Type B pancreatic cell (in vitro differentiated cells): ENCODE measurements at regions not wholly inside any gene's neighbourhood (a gene's known extent, or its start where the extent isn't known, plus 50 kb on each side); places are given as distances from the start of the nearest gene placed in this dataset.
"Not testable (repeated sequence)": the region's sequence is repeated elsewhere in the genome, so short reads cannot be mapped to it uniquely, and the experiment has no call there.

ENCODE experiments used
- DNase-seq: peaks from one replicate; pipeline ENCODE4 v3.0.0; 2021; ENCODE audit warnings: mixed read lengths; ENCODE audit not compliant: unreplicated experiment; ENCODE audit errors: extremely low spot score
- H3K27ac Mint-ChIP-seq: 2 replicates; pipeline ENCODE4 v1.8.0; 2021; ENCODE audit warnings: mild to moderate bottlenecking, mixed read lengths
- H3K27me3 Mint-ChIP-seq: 2 replicates; pipeline ENCODE4 v1.8.0; 2021; ENCODE audit warnings: mixed read lengths
- H3K36me3 Mint-ChIP-seq: 2 replicates; pipeline ENCODE4 v1.8.0; 2021; ENCODE audit warnings: mixed read lengths
- H3K4me1 Mint-ChIP-seq: one replicate; pipeline ENCODE4 v1.8.0; 2021; ENCODE audit warnings: mixed read lengths; ENCODE audit not compliant: unreplicated experiment
- H3K4me3 Mint-ChIP-seq: 2 replicates; pipeline ENCODE4 v1.8.0; 2021; ENCODE audit warnings: mild to moderate bottlenecking, mixed read lengths
- H3K9me3 Mint-ChIP-seq: 2 replicates; pipeline ENCODE4 v1.8.0; 2021; ENCODE audit warnings: mixed read lengths
- TF ChIP-seq, protein P1 (sequence below): fragments of 200-600 bp; sonication (generic); conservative IDR thresholded peaks from 2 replicates; pipeline ENCODE4 v1.5.0; 2021; ENCODE audit warnings: antibody characterized with exemption, mild to moderate bottlenecking

GRCh38 chr7:98733036-98733435 is 116.0 kb downstream of the NPTX2 start:
- H3K4me1 Mint-ChIP-seq, result peaks cover 9% of the 10 kb centered on the region
- no peak for DNase-seq
- TF ChIP-seq, protein P1, sequence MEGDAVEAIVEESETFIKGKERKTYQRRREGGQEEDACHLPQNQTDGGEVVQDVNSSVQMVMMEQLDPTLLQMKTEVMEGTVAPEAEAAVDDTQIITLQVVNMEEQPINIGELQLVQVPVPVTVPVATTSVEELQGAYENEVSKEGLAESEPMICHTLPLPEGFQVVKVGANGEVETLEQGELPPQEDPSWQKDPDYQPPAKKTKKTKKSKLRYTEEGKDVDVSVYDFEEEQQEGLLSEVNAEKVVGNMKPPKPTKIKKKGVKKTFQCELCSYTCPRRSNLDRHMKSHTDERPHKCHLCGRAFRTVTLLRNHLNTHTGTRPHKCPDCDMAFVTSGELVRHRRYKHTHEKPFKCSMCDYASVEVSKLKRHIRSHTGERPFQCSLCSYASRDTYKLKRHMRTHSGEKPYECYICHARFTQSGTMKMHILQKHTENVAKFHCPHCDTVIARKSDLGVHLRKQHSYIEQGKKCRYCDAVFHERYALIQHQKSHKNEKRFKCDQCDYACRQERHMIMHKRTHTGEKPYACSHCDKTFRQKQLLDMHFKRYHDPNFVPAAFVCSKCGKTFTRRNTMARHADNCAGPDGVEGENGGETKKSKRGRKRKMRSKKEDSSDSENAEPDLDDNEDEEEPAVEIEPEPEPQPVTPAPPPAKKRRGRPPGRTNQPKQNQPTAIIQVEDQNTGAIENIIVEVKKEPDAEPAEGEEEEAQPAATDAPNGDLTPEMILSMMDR, result peak; percentile 71
- no peaks in the 10 kb centered on the region for H3K36me3 Mint-ChIP-seq
- no peak overlapping the region for H3K4me3 Mint-ChIP-seq
- peaks cover 5% of the 10 kb centered on the region for H3K9me3 Mint-ChIP-seq
- H3K27ac Mint-ChIP-seq, result no peak overlapping the region
- peaks cover 14% of the 10 kb centered on the region for H3K27me3 Mint-ChIP-seq

DNA sequence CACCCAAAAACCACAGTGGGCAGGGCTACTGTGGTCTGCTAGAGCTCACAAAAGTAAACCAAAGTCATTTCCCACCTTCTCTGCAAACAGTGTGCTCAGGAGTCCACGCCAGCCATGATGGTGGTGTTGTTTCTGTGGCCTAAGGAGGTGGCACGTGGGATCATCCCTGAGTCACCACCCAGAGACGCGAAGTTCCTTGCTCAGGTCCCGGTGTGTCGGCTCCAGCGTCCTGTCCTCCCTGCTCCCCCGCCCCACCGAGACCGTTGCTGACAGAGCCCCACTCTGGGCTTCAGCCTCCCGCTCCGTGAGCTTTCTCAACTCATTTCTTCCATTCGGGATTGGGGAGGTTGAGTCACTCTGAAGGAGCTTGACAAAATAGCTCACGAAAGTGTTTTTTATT is 118.7 kb downstream of the NPTX2 start:
- TF ChIP-seq, protein P1, result no peak
- Mint-ChIP-seq H3K4me1 (no peaks in the 10 kb centered on the region), H3K4me3 (no peak overlapping the region), H3K27me3 (peaks cover 4% of the 10 kb centered on the region), H3K27ac (no peak overlapping the region), H3K9me3 (peaks cover 5% of the 10 kb centered on the region), H3K36me3 (no peaks in the 10 kb centered on the region)
- no peak for DNase-seq

DNA sequence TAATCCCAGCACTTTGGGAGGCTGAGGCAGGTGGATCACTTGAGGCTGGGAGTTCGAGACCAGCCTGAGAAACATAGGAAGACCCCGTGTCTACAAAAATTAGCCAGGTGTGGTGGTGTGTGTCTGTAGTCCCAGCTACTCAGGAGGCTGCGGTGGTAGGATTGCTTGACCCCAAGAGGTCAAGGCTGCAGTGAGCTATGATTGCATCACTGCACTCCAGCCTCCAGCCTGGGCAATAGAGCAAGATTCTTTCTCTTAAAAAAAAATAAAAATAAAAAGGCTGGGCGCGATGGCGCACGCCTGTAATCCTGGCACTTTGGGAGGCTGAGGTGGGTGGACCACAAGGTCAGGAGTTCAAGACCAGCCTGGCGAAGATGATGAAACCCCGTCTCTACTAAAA is 119.4 kb downstream of the NPTX2 start:
- DNase-seq, H3K27ac Mint-ChIP-seq, H3K9me3 Mint-ChIP-seq, H3K27me3 Mint-ChIP-seq, H3K4me1 Mint-ChIP-seq, H3K36me3 Mint-ChIP-seq, H3K4me3 Mint-ChIP-seq: not testable (repeated sequence)

GRCh38 chr7:98737176-98737575 is 120.1 kb downstream of the NPTX2 start:
- H3K4me1 Mint-ChIP-seq, result no peaks in the 10 kb centered on the region
- H3K27ac Mint-ChIP-seq, result no peak overlapping the region
- TF ChIP-seq, protein P1, result no peak
- DNase-seq, result no peak
- H3K4me3 Mint-ChIP-seq, result no peak overlapping the region
- peaks cover 5% of the 10 kb centered on the region for H3K9me3 Mint-ChIP-seq
- H3K27me3 Mint-ChIP-seq, result peaks cover 6% of the 10 kb centered on the region
- H3K36me3 Mint-ChIP-seq, result no peaks in the 10 kb centered on the region

DNA sequence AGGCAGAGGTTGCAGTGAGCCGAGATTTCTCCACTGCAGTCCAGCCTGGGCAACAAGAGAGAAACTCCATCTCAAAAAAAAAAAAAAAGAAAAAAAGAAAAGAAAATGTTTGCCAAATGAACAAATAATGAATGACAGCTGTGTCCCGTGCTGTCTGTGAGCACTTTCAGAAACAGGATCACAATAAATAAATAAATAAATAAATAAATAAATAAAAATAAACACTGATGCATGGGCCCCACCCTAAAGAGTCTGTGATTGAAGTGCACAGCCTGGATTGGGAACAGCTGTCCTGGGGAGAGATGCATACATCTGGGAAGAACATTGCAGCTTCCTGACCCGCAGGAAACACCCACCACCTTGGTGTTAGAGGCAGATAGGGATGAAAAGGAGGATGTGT is 123.6 kb downstream of the NPTX2 start:
- Mint-ChIP-seq H3K27ac (no peak overlapping the region), H3K36me3 (no peaks in the 10 kb centered on the region), H3K4me3 (no peak overlapping the region), H3K27me3 (peaks cover 6% of the 10 kb centered on the region), H3K9me3 (no peaks in the 10 kb centered on the region), H3K4me1 (no peaks in the 10 kb centered on the region)
- TF ChIP-seq, protein P1, result no peak
- no peak for DNase-seq

- no peaks in the 10 kb centered on the region for H3K36me3 Mint-ChIP-seq
- no peak overlapping the region for H3K4me3 Mint-ChIP-seq
- peaks cover 12% of the 10 kb centered on the region for H3K27me3 Mint-ChIP-seq
- H3K9me3 Mint-ChIP-seq, result no peaks in the 10 kb centered on the region
- H3K27ac Mint-ChIP-seq, result no peak overlapping the region
- peak; percentile 80 for DNase-seq
- TF ChIP-seq, protein P1, result peak; percentile 90
- no peaks in the 10 kb centered on the region for H3K4me1 Mint-ChIP-seq
These were observed 124.0 kb downstream of the TMEM130 start for GRCh38 chr7:98745722-98746318.
